ENCODE measurements at regions not wholly inside any gene's neighbourhood (a gene's known extent, or its start where the extent isn't known, plus 50 kb on each side); places are given as distances from the start of the nearest gene placed in this dataset.

DNA sequence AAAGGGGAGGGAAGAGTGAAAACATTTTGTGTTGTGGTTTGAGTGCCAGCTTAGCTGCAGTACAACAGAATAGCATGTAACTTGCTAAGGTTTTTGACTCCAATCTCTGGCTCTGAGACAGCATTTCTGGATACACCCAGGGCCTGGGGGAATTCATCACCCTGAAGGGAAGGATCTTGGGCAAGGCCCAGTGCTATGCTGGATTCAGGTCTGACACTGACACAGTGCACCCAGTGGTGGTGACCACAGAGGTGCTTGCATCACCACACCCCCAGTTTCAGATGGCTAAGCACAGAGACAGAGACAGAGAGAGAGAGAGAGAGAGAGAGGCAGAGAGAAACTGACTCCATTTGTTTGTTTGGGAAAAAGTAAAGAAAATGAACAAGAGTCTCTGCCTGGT lies 74.1 kb upstream of the KBTBD8 start:
- Histone ChIP-seq H3K27me3 (ENCODE audit: insufficient read depth, low read length) (no peaks in the 10 kb centered on the region), H3K36me3 (ENCODE audit: insufficient read depth, low read length) (no peaks in the 10 kb centered on the region), H3K79me2 (ENCODE audit: insufficient read depth, low read length) (no peaks in the 10 kb centered on the region), H3K27ac (ENCODE audit: low read depth, low read length) (no peak overlapping the region), H3K4me2 (ENCODE audit: insufficient read depth, low read length) (no peak overlapping the region), H3K4me1 (ENCODE audit: insufficient read depth, low read length) (no peaks in the 10 kb centered on the region), H2AFZ (ENCODE audit: low read length) (no peak overlapping the region), H3K9me3 (ENCODE audit: low read depth, low read length) (no peaks in the 10 kb centered on the region), H3K4me3 (ENCODE audit: insufficient read depth, low read length) (no peak overlapping the region), H4K20me1 (ENCODE audit: insufficient read depth, low read length) (no peaks in the 10 kb centered on the region)
- no peak for DNase-seq (ENCODE audit: insufficient read length, low spot score, missing footprints)
- TF ChIP-seq, protein P1, sequence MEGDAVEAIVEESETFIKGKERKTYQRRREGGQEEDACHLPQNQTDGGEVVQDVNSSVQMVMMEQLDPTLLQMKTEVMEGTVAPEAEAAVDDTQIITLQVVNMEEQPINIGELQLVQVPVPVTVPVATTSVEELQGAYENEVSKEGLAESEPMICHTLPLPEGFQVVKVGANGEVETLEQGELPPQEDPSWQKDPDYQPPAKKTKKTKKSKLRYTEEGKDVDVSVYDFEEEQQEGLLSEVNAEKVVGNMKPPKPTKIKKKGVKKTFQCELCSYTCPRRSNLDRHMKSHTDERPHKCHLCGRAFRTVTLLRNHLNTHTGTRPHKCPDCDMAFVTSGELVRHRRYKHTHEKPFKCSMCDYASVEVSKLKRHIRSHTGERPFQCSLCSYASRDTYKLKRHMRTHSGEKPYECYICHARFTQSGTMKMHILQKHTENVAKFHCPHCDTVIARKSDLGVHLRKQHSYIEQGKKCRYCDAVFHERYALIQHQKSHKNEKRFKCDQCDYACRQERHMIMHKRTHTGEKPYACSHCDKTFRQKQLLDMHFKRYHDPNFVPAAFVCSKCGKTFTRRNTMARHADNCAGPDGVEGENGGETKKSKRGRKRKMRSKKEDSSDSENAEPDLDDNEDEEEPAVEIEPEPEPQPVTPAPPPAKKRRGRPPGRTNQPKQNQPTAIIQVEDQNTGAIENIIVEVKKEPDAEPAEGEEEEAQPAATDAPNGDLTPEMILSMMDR (IDR thresholded peaks at IDR 0.05; ENCODE audit: extremely low read depth, low read depth, low read length) = no peak

- no peak overlapping the region for H2AFZ ChIP-seq (ENCODE audit: low read length)
- H3K36me3 ChIP-seq (ENCODE audit: insufficient read depth, low read length) = no peaks in the 10 kb centered on the region
- TF ChIP-seq, protein P1 (IDR thresholded peaks at IDR 0.05; ENCODE audit: extremely low read depth, low read depth, low read length) = no peak
- H3K4me2 ChIP-seq (ENCODE audit: insufficient read depth, low read length) = no peak overlapping the region
- no peaks in the 10 kb centered on the region for H3K9me3 ChIP-seq (ENCODE audit: low read depth, low read length)
- no peak for DNase-seq (ENCODE audit: insufficient read length, low spot score, missing footprints)
- no peaks in the 10 kb centered on the region for H3K4me1 ChIP-seq (ENCODE audit: insufficient read depth, low read length)
- H3K79me2 ChIP-seq (ENCODE audit: insufficient read depth, low read length) = no peaks in the 10 kb centered on the region
- H4K20me1 ChIP-seq (ENCODE audit: insufficient read depth, low read length) = no peaks in the 10 kb centered on the region
- H3K27ac ChIP-seq (ENCODE audit: low read depth, low read length) = no peak overlapping the region
- no peaks in the 10 kb centered on the region for H3K27me3 ChIP-seq (ENCODE audit: insufficient read depth, low read length)
- H3K4me3 ChIP-seq (ENCODE audit: insufficient read depth, low read length) = no peak overlapping the region
Measured at GRCh38 chr3:66928252-66928651, 69.9 kb upstream of the KBTBD8 start.

- TF ChIP-seq, protein P1 (IDR thresholded peaks at IDR 0.05; ENCODE audit: extremely low read depth, low read depth, low read length) = no peak
Measured at GRCh38 chr3:66931291-66931690, 66.8 kb upstream of the KBTBD8 start.

DNA sequence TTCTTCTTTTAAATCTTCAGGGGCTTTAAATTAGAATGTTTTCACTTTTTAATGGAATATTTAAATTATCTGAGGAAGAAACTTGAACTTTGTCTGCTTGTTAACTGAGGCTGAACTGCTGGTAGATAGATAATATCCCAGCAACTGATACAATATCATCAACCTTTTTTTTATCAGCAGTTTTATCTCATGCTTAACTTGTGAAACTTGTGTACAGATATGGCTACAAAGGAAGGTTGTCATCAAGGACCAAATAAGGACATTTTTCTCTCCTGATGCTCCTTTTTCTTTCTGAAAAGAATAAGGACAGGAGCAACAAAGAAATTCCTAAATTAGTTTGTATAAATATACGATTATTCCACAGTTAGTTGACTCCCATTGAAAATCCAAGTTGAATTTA lies 66.4 kb upstream of the KBTBD8 start:
- Histone ChIP-seq H3K27me3 (ENCODE audit: insufficient read depth, low read length) (no peaks in the 10 kb centered on the region), H3K4me3 (ENCODE audit: insufficient read depth, low read length) (no peak overlapping the region), H3K79me2 (ENCODE audit: insufficient read depth, low read length) (no peaks in the 10 kb centered on the region), H3K4me1 (ENCODE audit: insufficient read depth, low read length) (no peaks in the 10 kb centered on the region), H3K27ac (ENCODE audit: low read depth, low read length) (no peak overlapping the region), H3K9me3 (ENCODE audit: low read depth, low read length) (no peaks in the 10 kb centered on the region), H4K20me1 (ENCODE audit: insufficient read depth, low read length) (no peaks in the 10 kb centered on the region), H2AFZ (ENCODE audit: low read length) (no peak overlapping the region), H3K4me2 (ENCODE audit: insufficient read depth, low read length) (no peak overlapping the region), H3K36me3 (ENCODE audit: insufficient read depth, low read length) (no peaks in the 10 kb centered on the region)
- DNase-seq (ENCODE audit: insufficient read length, low spot score, missing footprints) = no peak
- TF ChIP-seq, protein P1 (IDR thresholded peaks at IDR 0.05; ENCODE audit: extremely low read depth, low read depth, low read length) = no peak

More at GRCh38 chr3:66931291-66931690, 66.8 kb upstream of the KBTBD8 start:
- H3K27ac ChIP-seq (ENCODE audit: low read depth, low read length) = no peak overlapping the region
- no peak overlapping the region for H3K4me2 ChIP-seq (ENCODE audit: insufficient read depth, low read length)
- no peak overlapping the region for H2AFZ ChIP-seq (ENCODE audit: low read length)
- no peaks in the 10 kb centered on the region for H4K20me1 ChIP-seq (ENCODE audit: insufficient read depth, low read length)
- no peaks in the 10 kb centered on the region for H3K79me2 ChIP-seq (ENCODE audit: insufficient read depth, low read length)
- H3K27me3 ChIP-seq (ENCODE audit: insufficient read depth, low read length) = no peaks in the 10 kb centered on the region
- H3K36me3 ChIP-seq (ENCODE audit: insufficient read depth, low read length) = no peaks in the 10 kb centered on the region
- H3K4me3 ChIP-seq (ENCODE audit: insufficient read depth, low read length) = no peak overlapping the region
- no peaks in the 10 kb centered on the region for H3K4me1 ChIP-seq (ENCODE audit: insufficient read depth, low read length)
- no peak for DNase-seq (ENCODE audit: insufficient read length, low spot score, missing footprints)
- no peaks in the 10 kb centered on the region for H3K9me3 ChIP-seq (ENCODE audit: low read depth, low read length)
